ENCODE measurements at regions not wholly inside any gene's neighbourhood (a gene's known extent, or its start where the extent isn't known, plus 50 kb on each side); places are given as distances from the start of the nearest gene placed in this dataset.

GRCh38 chr3:59253523-59253922 lies 203.7 kb upstream of the CFAP20DC start:
- TF ChIP-seq EZH2 (IDR thresholded peaks at IDR 0.05) (no peak), POLR2AphosphoS5 (IDR thresholded peaks at IDR 0.05; ENCODE audit: borderline replicate concordance, low read depth, low read length) (no peak), FOXP2 (optimal IDR thresholded peaks at IDR 0.05; ENCODE audit: control extremely low read depth, extremely low read length, insufficient read depth) (no peak)
